Left renal pelvis (tissue), 4 donors: ENCODE measurements at regions not wholly inside any gene's neighbourhood (a gene's known extent, or its start where the extent isn't known, plus 50 kb on each side); places are given as distances from the start of the nearest gene placed in this dataset.
"Not testable (repeated sequence)": the region's sequence is repeated elsewhere in the genome, so short reads cannot be mapped to it uniquely, and the experiment has no call there.

Source experiments
- DNase-seq, 4 donors: peaks; one replicate each; pipeline ENCODE4 v3.0.0-alpha.2; 2013; ENCODE audit warnings: low read depth in 4 of 4, low spot score in 3 of 4

GRCh38 chr5:39680213-39680612, 255.4 kb upstream of the DAB2 start:
- no peak for DNase-seq

- no peak for DNase-seq
Observed at GRCh38 chr5:39678534-39678933, 253.8 kb upstream of the DAB2 start.

GRCh38 chr5:39675676-39676075, 250.9 kb upstream of the DAB2 start:
- DNase-seq: no peak

GRCh38 chr5:39674209-39675082, 249.7 kb upstream of the DAB2 start:
- no peak for DNase-seq

GRCh38 chr5:39671561-39671961, 246.8 kb upstream of the DAB2 start:
- no peak for DNase-seq

- no peak for DNase-seq
Observed at GRCh38 chr5:39670955-39671354, 246.2 kb upstream of the DAB2 start.

GRCh38 chr5:39670391-39670790, 245.6 kb upstream of the DAB2 start:
- DNase-seq: no peak

- no peak for DNase-seq
Observed at GRCh38 chr5:39668980-39669379, 244.2 kb upstream of the DAB2 start.

GRCh38 chr5:39665328-39665727, 240.5 kb upstream of the DAB2 start:
- DNase-seq: no peak

- DNase-seq: no peak
Observed at GRCh38 chr5:39662945-39663344, 238.2 kb upstream of the DAB2 start.

GRCh38 chr5:39661026-39661779, 236.4 kb upstream of the DAB2 start:
- no peak for DNase-seq

- no peak for DNase-seq
Observed at GRCh38 chr5:39660020-39660419, 235.2 kb upstream of the DAB2 start.

- DNase-seq: no peak
Observed at GRCh38 chr5:39658866-39659265, 234.1 kb upstream of the DAB2 start.

- DNase-seq: no peak
Observed at GRCh38 chr5:39657943-39658342, 233.2 kb upstream of the DAB2 start.

- no peak for DNase-seq
Observed at GRCh38 chr5:39656600-39656999, 231.8 kb upstream of the DAB2 start.

GRCh38 chr5:39654715-39655114, 229.9 kb upstream of the DAB2 start:
- DNase-seq: no peak

- DNase-seq: not testable (repeated sequence)
Observed at GRCh38 chr5:39652481-39652880, 227.7 kb upstream of the DAB2 start.

- DNase-seq: no peak
Observed at GRCh38 chr5:39652036-39652435, 227.3 kb upstream of the DAB2 start.

GRCh38 chr5:39650008-39650762, 225.4 kb upstream of the DAB2 start:
- no peak for DNase-seq

- DNase-seq: no peak
Observed at GRCh38 chr5:39648848-39649227, 224.1 kb upstream of the DAB2 start.

- DNase-seq: no peak
Observed at GRCh38 chr5:39648085-39648847, 223.5 kb upstream of the DAB2 start.
